Kidney epithelial cell (primary cell): ENCODE measurements at regions not wholly inside any gene's neighbourhood (a gene's known extent, or its start where the extent isn't known, plus 50 kb on each side); places are given as distances from the start of the nearest gene placed in this dataset.

Experiments used
- DNase-seq: peaks from one replicate; pipeline ENCODE4 v3.0.0-alpha.2; 2010; ENCODE audit warnings: low read depth
- H3K27me3 ChIP-seq: 2 replicates; pipeline ENCODE4 v1.6.0; 2011; ENCODE audit warnings: low read length; ENCODE audit not compliant: control insufficient read depth, insufficient read depth
- H3K36me3 ChIP-seq: 2 replicates; pipeline ENCODE4 v1.5.1; 2011; ENCODE audit warnings: low read length; ENCODE audit not compliant: control insufficient read depth, insufficient read depth
- H3K4me3 ChIP-seq: 2 replicates; pipeline ENCODE4 v1.5.1; 2011; ENCODE audit warnings: low read depth, mild to moderate bottlenecking, control low read depth, low read length
- CTCF ChIP-seq: IDR thresholded peaks from 2 replicates; pipeline ENCODE4 v1.5.1; 2011; ENCODE audit warnings: mild to moderate bottlenecking, moderate library complexity, low read length, control low read depth, inconsistent platforms; ENCODE audit not compliant: insufficient read depth, poor library complexity, severe bottlenecking

DNA sequence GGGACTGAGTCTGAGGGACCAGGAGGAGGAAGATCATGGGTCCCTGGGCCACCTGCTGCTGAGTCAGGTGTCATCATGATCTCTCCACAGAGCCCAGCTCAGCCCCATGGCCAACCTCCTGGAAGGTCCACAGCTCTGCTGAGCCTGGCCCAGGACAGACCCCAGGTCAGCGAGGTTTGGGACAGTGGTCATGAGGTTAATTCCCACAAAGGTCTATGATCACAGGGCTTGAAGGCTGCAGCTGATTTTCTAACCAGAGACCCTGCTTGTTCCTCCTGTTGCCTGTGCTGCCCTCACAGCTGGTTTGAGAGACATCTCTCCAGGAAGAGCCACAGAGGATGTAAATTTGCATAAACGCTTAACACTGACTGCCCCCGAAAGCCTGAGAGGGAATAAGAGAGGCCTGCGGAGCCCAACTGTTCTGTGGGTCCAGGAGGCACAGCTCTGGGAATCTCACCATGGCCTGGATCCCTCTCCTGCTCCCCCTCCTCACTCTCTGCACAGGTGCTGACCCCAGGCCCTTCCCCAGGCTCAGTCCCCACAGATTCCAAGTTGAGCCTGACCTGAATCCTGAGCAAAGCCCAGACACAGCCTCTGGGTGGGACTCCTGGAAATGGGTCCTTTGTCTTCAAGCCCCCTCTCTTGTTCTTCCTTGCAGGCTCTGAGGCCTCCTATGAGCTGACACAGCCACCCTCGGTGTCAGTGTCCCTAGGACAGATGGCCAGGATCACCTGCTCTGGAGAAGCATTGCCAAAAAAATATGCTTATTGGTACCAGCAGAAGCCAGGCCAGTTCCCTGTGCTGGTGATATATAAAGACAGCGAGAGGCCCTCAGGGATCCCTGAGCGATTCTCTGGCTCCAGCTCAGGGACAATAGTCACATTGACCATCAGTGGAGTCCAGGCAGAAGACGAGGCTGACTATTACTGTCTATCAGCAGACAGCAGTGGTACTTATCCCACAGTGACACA lies 102.8 kb downstream of the GGTLC2 start:
- no peak for DNase-seq
- peaks cover 4% of the 10 kb centered on the region for H3K27me3 ChIP-seq
- H3K4me3 ChIP-seq: no peak overlapping the region
- no peak for TF ChIP-seq CTCF
- no peaks in the 10 kb centered on the region for H3K36me3 ChIP-seq

- H3K4me3 ChIP-seq: no peak overlapping the region
- TF ChIP-seq CTCF: peak; percentile 82
- no peaks in the 10 kb centered on the region for H3K36me3 ChIP-seq
- peaks cover 4% of the 10 kb centered on the region for H3K27me3 ChIP-seq
- no peak for DNase-seq
Measured at GRCh38 chr22:22748297-22748743, 103.9 kb downstream of the GGTLC2 start.

GRCh38 chr22:22748756-22749155 lies 104.3 kb downstream of the GGTLC2 start:
- no peak for TF ChIP-seq CTCF
- H3K27me3 ChIP-seq: peaks cover 4% of the 10 kb centered on the region
- no peak overlapping the region for H3K4me3 ChIP-seq
- no peaks in the 10 kb centered on the region for H3K36me3 ChIP-seq
- no peak for DNase-seq

GRCh38 chr22:22749167-22749758 lies 104.8 kb downstream of the GGTLC2 start:
- no peak for TF ChIP-seq CTCF
- no peaks in the 10 kb centered on the region for H3K36me3 ChIP-seq
- peaks cover 4% of the 10 kb centered on the region for H3K27me3 ChIP-seq
- no peak for DNase-seq
- no peak overlapping the region for H3K4me3 ChIP-seq

GRCh38 chr22:22750335-22751042 lies 106.1 kb downstream of the GGTLC2 start:
- H3K27me3 ChIP-seq: no peaks in the 10 kb centered on the region
- no peak for TF ChIP-seq CTCF
- DNase-seq: no peak

More at GRCh38 chr22:22750335-22751042, 106.1 kb downstream of the GGTLC2 start:
- Histone ChIP-seq H3K4me3 (no peak overlapping the region), H3K36me3 (no peaks in the 10 kb centered on the region)
